GM18870 (cell line): ENCODE measurements at regions not wholly inside any gene's neighbourhood (a gene's known extent, or its start where the extent isn't known, plus 50 kb on each side); places are given as distances from the start of the nearest gene placed in this dataset.
A peak's percentile ranks its signal among the peaks of the same experiment; 100 is the strongest.
"Not testable (repeated sequence)": the region's sequence is repeated elsewhere in the genome, so short reads cannot be mapped to it uniquely, and the experiment has no call there.

Experiments used
- ATAC-seq: cut with Tn5 transposase; IDR thresholded peaks from one replicate; pipeline ENCODE4 v1.9.1; 2021; ENCODE audit warnings: moderate library complexity; ENCODE audit not compliant: unreplicated experiment

- no peak for ATAC-seq
Observed at GRCh38 chr1:221241157-221241556, 361.9 kb downstream of the HLX start.

GRCh38 chr1:221241592-221241991 lies 362.3 kb downstream of the HLX start:
- no peak for ATAC-seq

- ATAC-seq: no peak
Observed at GRCh38 chr1:221246067-221246466, 366.8 kb downstream of the HLX start.

- no peak for ATAC-seq
Observed at GRCh38 chr1:221246628-221247415, 367.6 kb downstream of the HLX start.

- no peak for ATAC-seq
Observed at GRCh38 chr1:221251580-221251979, 372.3 kb downstream of the HLX start.

GRCh38 chr1:221254813-221255212 lies 375.6 kb downstream of the HLX start:
- no peak for ATAC-seq

- ATAC-seq: no peak
Observed at GRCh38 chr1:221256773-221257172, 377.5 kb downstream of the HLX start.

- ATAC-seq: not testable (repeated sequence)
Observed at GRCh38 chr1:221257548-221257947, 378.3 kb downstream of the HLX start.

GRCh38 chr1:221262677-221263076 lies 383.4 kb downstream of the HLX start:
- not testable (repeated sequence) for ATAC-seq

GRCh38 chr1:221263831-221264767 lies 384.9 kb downstream of the HLX start:
- peak; percentile 97 for ATAC-seq

- ATAC-seq: no peak
Observed at GRCh38 chr1:221264848-221265247, 385.6 kb downstream of the HLX start.

- ATAC-seq: no peak
Observed at GRCh38 chr1:221268295-221268694, 389.1 kb downstream of the HLX start.

GRCh38 chr1:221271701-221272100 lies 392.5 kb downstream of the HLX start:
- no peak for ATAC-seq

- no peak for ATAC-seq
Observed at GRCh38 chr1:221272940-221273339, 393.7 kb downstream of the HLX start.

- no peak for ATAC-seq
Observed at GRCh38 chr1:221274373-221274772, 395.1 kb downstream of the HLX start.

GRCh38 chr1:221276896-221277409 lies 397.7 kb downstream of the HLX start:
- ATAC-seq: no peak

- no peak for ATAC-seq
Observed at GRCh38 chr1:221279146-221279545, 399.9 kb downstream of the HLX start.

- ATAC-seq: no peak
Observed at GRCh38 chr1:221283532-221283931, 404.3 kb downstream of the HLX start.

GRCh38 chr1:221284028-221284427 lies 404.8 kb downstream of the HLX start:
- no peak for ATAC-seq

- not testable (repeated sequence) for ATAC-seq
Observed at GRCh38 chr1:221284991-221285390, 405.7 kb downstream of the HLX start.

GRCh38 chr1:221285458-221286210 lies 406.4 kb downstream of the HLX start:
- ATAC-seq: not testable (repeated sequence)
